Stomach (tissue), 8 donors: ENCODE measurements at regions not wholly inside any gene's neighbourhood (a gene's known extent, or its start where the extent isn't known, plus 50 kb on each side); places are given as distances from the start of the nearest gene placed in this dataset.
"Not testable (repeated sequence)": the region's sequence is repeated elsewhere in the genome, so short reads cannot be mapped to it uniquely, and the experiment has no call there.

Source experiments
- DNase-seq, 2 donors: peaks; one replicate each; pipeline versions ENCODE4 v3.0.0 to v3.0.0-alpha.2; 2013 to 2019
- H3K27ac ChIP-seq, 5 donors: fragments of 200-600 bp in 4 of 5; sonication (generic) in 4 of 5; one replicate each; pipeline ENCODE4 v1.5.1; 2013 to 2019; ENCODE audit warnings: mild to moderate bottlenecking in 1 of 5, moderate library complexity in 1 of 5
- H3K27me3 ChIP-seq, 3 donors: fragments of 200-600 bp; sonication (generic); one replicate each; pipeline ENCODE4 v1.5.1; 2017 to 2019; ENCODE audit warnings: mixed run types in 1 of 3
- H3K36me3 ChIP-seq, 4 donors: fragments of 200-600 bp; sonication (generic); 1 replicate in 3 of 4; 2 replicates in 1 of 4; pipeline ENCODE4 v1.5.1; 2016 to 2019
- H3K4me1 ChIP-seq, 4 donors: fragments of 200-600 bp; sonication (generic); one replicate each; pipeline ENCODE4 v1.5.1; 2016 to 2019
- H3K4me3 ChIP-seq, 4 donors: fragments of 200-600 bp; sonication (generic) in 3 of 4; one replicate each; pipeline ENCODE4 v1.5.1; 2016 to 2019; ENCODE audit warnings: mild to moderate bottlenecking in 1 of 4
- H3K9me3 ChIP-seq, 4 donors: fragments of 200-600 bp; sonication (generic); one replicate each; pipeline ENCODE4 v1.5.1; 2016 to 2019
- CTCF ChIP-seq, 7 experiments: fragments of 450-650 bp in 4 of 7; fragments of 200-600 bp in 3 of 7; sonication (generic) in 3 of 7; IDR thresholded peaks; one replicate each; pipeline ENCODE4 v1.5.1; 2016 to 2019; ENCODE audit warnings: antibody characterized with exemption in 7 of 7, control low read depth in 2 of 7, mild to moderate bottlenecking in 1 of 7
- EP300 ChIP-seq: sonication (generic); formaldehyde crosslinking; IDR thresholded peaks from one replicate; pipeline ENCODE4 v1.6.1; 2017; ENCODE audit warnings: antibody characterized with exemption
- POLR2A ChIP-seq, 4 donors: fragments of 450-650 bp; IDR thresholded peaks; one replicate each; pipeline ENCODE4 v1.6.1; 2016; ENCODE audit warnings: antibody characterized with exemption in 4 of 4, control low read depth in 2 of 4, mild to moderate bottlenecking in 1 of 4, moderate library complexity in 1 of 4
- POLR2AphosphoS5 ChIP-seq, 3 donors: sonication (generic); formaldehyde crosslinking; IDR thresholded peaks; one replicate each; pipeline ENCODE4 v1.6.1; 2016; ENCODE audit warnings: antibody characterized with exemption in 3 of 3
- WGBS, 5 donors: extraction: QIAGEN DNeasy Blood & Tissue Kit in 3 of 5; methylation state at CpG; one replicate each; pipeline versions ENCODE4 v1.1.5 to v1.1.7; 2013 to 2018; 5-methylcytosine and 5-hydroxymethylcytosine counted together
- intact Hi-C: fragments of 100-400 bp; cut with DNase I; formaldehyde crosslinking; loops from one replicate; pipeline ENCODE4 v1.15.1; 2023; ENCODE audit warnings: low total_unique reads
- donor health status: healthy with polysubstance abuse.
- donor health status: Bipolar disorder and iron deficiency.
- donor health status: healthy.

- intact Hi-C loops = no loop called here
- TF ChIP-seq POLR2AphosphoS5 (IDR thresholded peaks at IDR 0.05) (no peak), CTCF (IDR thresholded peaks at IDR 0.05) (no peak), POLR2A (IDR thresholded peaks at IDR 0.05) (no peak), EP300 (no peak)
Measured at GRCh38 chr11:50174975-50175374, 142.3 kb downstream of the OR4C45 start.

GRCh38 chr11:50178737-50179136 is 146.1 kb downstream of the OR4C45 start:
- TF ChIP-seq EP300 = no peak
- no peak for TF ChIP-seq CTCF (IDR thresholded peaks at IDR 0.05)
- TF ChIP-seq POLR2A (IDR thresholded peaks at IDR 0.05) = no peak
- TF ChIP-seq POLR2AphosphoS5 (IDR thresholded peaks at IDR 0.05) = no peak
- Histone ChIP-seq H3K27me3 (no peaks in the 10 kb centered on the region), H3K9me3 (peaks cover 3 to 12% (median 7%) of the 10 kb centered on the region in 4 donors), H3K4me3 (no peak overlapping the region), H3K4me1 (no peaks in the 10 kb centered on the region), H3K27ac (no peak overlapping the region), H3K36me3 (no peaks in the 10 kb centered on the region)
- DNase-seq = no peak
- intact Hi-C loops = no loop called here

More at GRCh38 chr11:50174975-50175374, 142.3 kb downstream of the OR4C45 start:
- Histone ChIP-seq H3K27ac (no peak overlapping the region), H3K36me3 (no peaks in the 10 kb centered on the region), H3K4me3 (no peak overlapping the region), H3K27me3 (no peaks in the 10 kb centered on the region), H3K4me1 (no peaks in the 10 kb centered on the region), H3K9me3 (peaks cover 0 to 14% (median 5%) of the 10 kb centered on the region in 4 donors)
- no peak for DNase-seq
- 75 to 93% (median 79%) methylated on average over 1 of the region's 1 CpG for WGBS, 5 donors

GRCh38 chr11:50181334-50181733 is 148.7 kb downstream of the OR4C45 start:
- 66 to 71% (median 67%) methylated on average over 2 of the region's 2 CpGs for WGBS, 5 donors
- Histone ChIP-seq H3K4me3 (no peak overlapping the region), H3K27ac (no peak overlapping the region), H3K27me3 (no peaks in the 10 kb centered on the region), H3K4me1 (no peaks in the 10 kb centered on the region), H3K9me3 (peaks cover 3 to 14% (median 9%) of the 10 kb centered on the region in 4 donors), H3K36me3 (no peaks in the 10 kb centered on the region)
- intact Hi-C loops = no loop called here
- TF ChIP-seq POLR2A (IDR thresholded peaks at IDR 0.05) = no peak
- no peak for TF ChIP-seq POLR2AphosphoS5 (IDR thresholded peaks at IDR 0.05)
- TF ChIP-seq EP300 = no peak
- DNase-seq = no peak

GRCh38 chr11:50182486-50182885 is 149.8 kb downstream of the OR4C45 start:
- 85 to 100% (median 97%) methylated on average over 2 of the region's 2 CpGs for WGBS, 5 donors
- no peaks in the 10 kb centered on the region for H3K4me1 ChIP-seq
- intact Hi-C loops = no loop called here
- H3K4me3 ChIP-seq = no peak overlapping the region
- no peak overlapping the region for H3K27ac ChIP-seq
- H3K36me3 ChIP-seq = no peaks in the 10 kb centered on the region
- no peak for TF ChIP-seq EP300
- no peak for TF ChIP-seq CTCF (IDR thresholded peaks at IDR 0.05)
- TF ChIP-seq POLR2AphosphoS5 (IDR thresholded peaks at IDR 0.05) = no peak
- TF ChIP-seq POLR2A (IDR thresholded peaks at IDR 0.05) = no peak
- H3K27me3 ChIP-seq = no peaks in the 10 kb centered on the region
- no peak for DNase-seq
- peaks cover 3 to 14% (median 9%) of the 10 kb centered on the region in 4 donors for H3K9me3 ChIP-seq

- H3K27ac ChIP-seq, intact Hi-C loops, H3K27me3 ChIP-seq, H3K36me3 ChIP-seq, DNase-seq, H3K4me1 ChIP-seq, H3K4me3 ChIP-seq: not testable (repeated sequence)
- peaks cover 3 to 14% (median 9%) of the 10 kb centered on the region in 4 donors for H3K9me3 ChIP-seq
- 88 to 93% (median 90%) methylated on average over 11 to 19 of the region's 19 CpGs; no CpG with 5 or more reads in 1 of the 5 donors for WGBS, 5 donors
Measured at GRCh38 chr11:50183170-50183569, 150.5 kb downstream of the OR4C45 start.
